ENCODE measurements at regions not wholly inside any gene's neighbourhood (a gene's known extent, or its start where the extent isn't known, plus 50 kb on each side); places are given as distances from the start of the nearest gene placed in this dataset.

DNA sequence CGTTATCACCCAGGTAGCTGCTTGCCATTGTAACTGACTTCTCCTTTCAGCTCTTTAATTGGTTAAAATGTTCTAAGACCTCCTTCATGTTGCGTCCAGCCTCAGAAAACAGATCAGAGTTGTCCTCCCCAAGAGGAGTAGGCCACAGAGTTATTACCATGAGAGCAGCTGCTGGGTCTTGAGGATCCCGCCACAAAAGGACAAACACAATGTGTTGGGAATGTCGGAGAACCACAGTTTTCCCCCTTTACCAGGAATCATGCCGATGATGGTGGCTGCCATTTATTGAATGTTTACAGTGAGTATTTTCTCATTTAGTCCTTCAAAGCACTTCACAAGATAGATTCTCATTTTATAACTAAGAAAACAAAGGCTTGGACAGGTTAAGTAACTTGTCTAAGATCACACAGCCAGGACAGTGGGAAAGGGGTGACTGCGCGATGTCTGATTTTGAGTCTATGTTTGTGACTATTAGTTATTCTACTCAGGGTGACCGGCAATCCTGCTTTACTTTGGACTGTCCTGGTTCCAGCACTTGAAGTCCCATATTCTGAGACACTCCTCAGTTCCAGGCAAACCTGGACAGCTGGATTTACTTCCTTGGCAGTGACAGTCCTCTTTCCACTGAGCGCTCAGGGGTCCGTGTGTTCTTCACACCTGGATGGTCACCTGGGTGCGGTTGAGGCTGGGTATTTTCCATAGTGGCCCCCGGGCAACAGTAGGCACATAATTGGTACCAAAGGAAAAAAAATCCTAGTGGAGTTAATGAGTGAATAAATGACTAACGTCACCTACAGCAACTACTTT, 93.6 kb downstream of the LIPG start:
- no peak for TF ChIP-seq CTCF (conservative IDR thresholded peaks at IDR 0.05 in 1 of 2, IDR thresholded peaks at IDR 0.05 in 1 of 2; ENCODE audit: low read depth in 1 of 2, low read length in 2 of 2)
- TF ChIP-seq EZH2 (IDR thresholded peaks at IDR 0.05; ENCODE audit: low read length, missing control alignments) = no peak
